ENCODE measurements at regions not wholly inside any gene's neighbourhood (a gene's known extent, or its start where the extent isn't known, plus 50 kb on each side); places are given as distances from the start of the nearest gene placed in this dataset.

GRCh38 chr5:42889311-42889933 lies 77.7 kb upstream of the SELENOP start:
- no peaks in the 10 kb centered on the region for H3K36me3 ChIP-seq (ENCODE audit: control insufficient read depth in 2 of 2, extremely low read depth in 1 of 2, insufficient read depth in 2 of 2, low read length in 2 of 2)
- FAIRE-seq = peak; percentile 64

GRCh38 chr5:42888771-42889170 lies 77.1 kb upstream of the SELENOP start:
- no peak for TF ChIP-seq EZH2 (IDR thresholded peaks at IDR 0.05; ENCODE audit: low read length)
- TF ChIP-seq CTCF (optimal IDR thresholded peaks at IDR 0.05 in 1 of 3, IDR thresholded peaks at IDR 0.05 in 1 of 3, conservative IDR thresholded peaks at IDR 0.05 in 1 of 3; ENCODE audit: extremely low read depth in 1 of 3, insufficient read depth in 2 of 3, low read length in 3 of 3) = no peak
- no peaks in the 10 kb centered on the region for H3K9me3 ChIP-seq (ENCODE audit: control insufficient read depth, low read depth, low read length)
- no peaks in the 10 kb centered on the region for H3K36me3 ChIP-seq (ENCODE audit: control insufficient read depth in 2 of 2, extremely low read depth in 1 of 2, insufficient read depth in 2 of 2, low read length in 2 of 2)
- H3K4me2 ChIP-seq (ENCODE audit: control insufficient read depth, extremely low read depth, insufficient read depth, low read depth, low read length) = no peak overlapping the region
- peaks cover 3% of the 10 kb centered on the region for H3K4me1 ChIP-seq (ENCODE audit: control insufficient read depth, extremely low read depth, insufficient read depth, low read length)
- no peaks in the 10 kb centered on the region for H3K79me2 ChIP-seq (ENCODE audit: control insufficient read depth, insufficient read depth, low read length)
- no peak overlapping the region for H3K27ac ChIP-seq (ENCODE audit: control insufficient read depth, insufficient read depth, low read length)
- DNase-seq (ENCODE audit: low read depth, low spot score) (no peak), FAIRE-seq (no peak)
- H3K9me1 ChIP-seq (ENCODE audit: control insufficient read depth, extremely low read depth, insufficient read depth, low read length) = no peaks in the 10 kb centered on the region
- no peak overlapping the region for H3K4me3 ChIP-seq (ENCODE audit: control insufficient read depth in 2 of 3, extremely low read depth in 1 of 3, insufficient read depth in 2 of 3, low read depth in 1 of 3, low read length in 3 of 3)
- no peak overlapping the region for H3K9ac ChIP-seq (ENCODE audit: control insufficient read depth, extremely low read depth, insufficient read depth, low read length)
- no peak overlapping the region for H2AFZ ChIP-seq (ENCODE audit: control insufficient read depth, low read length)
- dilution Hi-C loops (cut with MboI; ENCODE audit: extremely low pct_ligation_motif_present, low sequenced_read_pairs) = no loop called here
- no peaks in the 10 kb centered on the region for H4K20me1 ChIP-seq (ENCODE audit: control insufficient read depth, extremely low read depth, insufficient read depth, low read length)
- H3K27me3 ChIP-seq (ENCODE audit: control insufficient read depth, extremely low read depth, insufficient read depth, low read length) = no peaks in the 10 kb centered on the region

More at GRCh38 chr5:42889311-42889933, 77.7 kb upstream of the SELENOP start:
- peak; percentile 15 for DNase-seq (ENCODE audit: low read depth, low spot score)
- Histone ChIP-seq H3K79me2 (ENCODE audit: control insufficient read depth, insufficient read depth, low read length) (no peaks in the 10 kb centered on the region), H3K27ac (ENCODE audit: control insufficient read depth, insufficient read depth, low read length) (no peak overlapping the region), H2AFZ (ENCODE audit: control insufficient read depth, low read length) (no peak overlapping the region), H3K9me3 (ENCODE audit: control insufficient read depth, low read depth, low read length) (no peaks in the 10 kb centered on the region), H3K4me1 (ENCODE audit: control insufficient read depth, extremely low read depth, insufficient read depth, low read length) (peaks cover 3% of the 10 kb centered on the region), H3K27me3 (ENCODE audit: control insufficient read depth, extremely low read depth, insufficient read depth, low read length) (no peaks in the 10 kb centered on the region), H3K4me3 (ENCODE audit: control insufficient read depth in 2 of 3, extremely low read depth in 1 of 3, insufficient read depth in 2 of 3, low read depth in 1 of 3, low read length in 3 of 3) (no peak overlapping the region), H3K9ac (ENCODE audit: control insufficient read depth, extremely low read depth, insufficient read depth, low read length) (no peak overlapping the region), H3K9me1 (ENCODE audit: control insufficient read depth, extremely low read depth, insufficient read depth, low read length) (no peaks in the 10 kb centered on the region), H3K4me2 (ENCODE audit: control insufficient read depth, extremely low read depth, insufficient read depth, low read depth, low read length) (no peak overlapping the region), H4K20me1 (ENCODE audit: control insufficient read depth, extremely low read depth, insufficient read depth, low read length) (no peaks in the 10 kb centered on the region)
- dilution Hi-C loops (cut with MboI; ENCODE audit: extremely low pct_ligation_motif_present, low sequenced_read_pairs) = no loop called here
- TF ChIP-seq CTCF (optimal IDR thresholded peaks at IDR 0.05 in 1 of 3, IDR thresholded peaks at IDR 0.05 in 1 of 3, conservative IDR thresholded peaks at IDR 0.05 in 1 of 3; ENCODE audit: extremely low read depth in 1 of 3, insufficient read depth in 2 of 3, low read length in 3 of 3) (peak; percentile 82 to 89 (median 87)), EZH2 (IDR thresholded peaks at IDR 0.05; ENCODE audit: low read length) (no peak)

Data from keratinocyte (primary cell).